ENCODE measurements at regions not wholly inside any gene's neighbourhood (a gene's known extent, or its start where the extent isn't known, plus 50 kb on each side); places are given as distances from the start of the nearest gene placed in this dataset.

DNA sequence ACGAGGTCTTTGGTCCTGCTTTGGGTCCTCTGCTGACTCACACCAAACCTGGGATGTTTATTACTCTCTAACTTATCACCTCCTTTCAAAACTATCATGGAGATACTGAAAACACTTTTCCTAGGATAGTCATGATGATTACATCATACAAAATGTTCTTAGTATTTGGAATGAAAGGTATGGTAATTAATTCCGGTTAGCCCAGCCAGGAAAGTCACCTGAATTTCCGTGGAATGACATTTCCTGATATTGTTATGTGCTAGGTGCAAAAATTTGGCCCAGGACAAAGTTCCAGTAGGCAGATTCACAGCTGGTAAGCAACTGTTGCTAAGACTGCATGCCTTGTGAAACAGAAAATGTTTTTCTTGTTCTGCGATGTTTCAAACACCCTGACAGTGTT, 203.4 kb downstream of the ZNF648 start:
- H3K4me3 ChIP-seq (ENCODE audit: insufficient read length, low read depth) = no peak overlapping the region
- DNase-seq (ENCODE audit: low read depth, low spot score) = no peak
- no peaks in the 10 kb centered on the region for H3K9me3 ChIP-seq (ENCODE audit: insufficient read depth, low read length)
- TF ChIP-seq SUZ12 (IDR thresholded peaks at IDR 0.05; ENCODE audit: extremely low read depth, insufficient read depth, insufficient read length) (no peak), YY1 (IDR thresholded peaks at IDR 0.05; ENCODE audit: insufficient read depth, insufficient read length) (no peak), ZNF274 (IDR thresholded peaks at IDR 0.05; ENCODE audit: low read depth, low read length) (no peak)
- no peaks in the 10 kb centered on the region for H3K36me3 ChIP-seq (ENCODE audit: insufficient read depth, insufficient read length, low read length)
- no peaks in the 10 kb centered on the region for H3K4me1 ChIP-seq (ENCODE audit: insufficient read depth, insufficient read length)
- no peak overlapping the region for H3K9ac ChIP-seq (ENCODE audit: insufficient read length, low read depth)
- no peaks in the 10 kb centered on the region for H3K27me3 ChIP-seq (ENCODE audit: insufficient read depth, insufficient read length)

Measured in NT2/D1 (cell line).